HG03469 (cell line): ENCODE measurements at regions not wholly inside any gene's neighbourhood (a gene's known extent, or its start where the extent isn't known, plus 50 kb on each side); places are given as distances from the start of the nearest gene placed in this dataset.

ENCODE experiments used
- ATAC-seq: cut with Tn5 transposase; IDR thresholded peaks from one replicate; pipeline ENCODE4 v1.9.1; 2021; ENCODE audit warnings: mild to moderate bottlenecking, moderate library complexity, moderate number of reproducible peaks; ENCODE audit not compliant: unreplicated experiment

DNA sequence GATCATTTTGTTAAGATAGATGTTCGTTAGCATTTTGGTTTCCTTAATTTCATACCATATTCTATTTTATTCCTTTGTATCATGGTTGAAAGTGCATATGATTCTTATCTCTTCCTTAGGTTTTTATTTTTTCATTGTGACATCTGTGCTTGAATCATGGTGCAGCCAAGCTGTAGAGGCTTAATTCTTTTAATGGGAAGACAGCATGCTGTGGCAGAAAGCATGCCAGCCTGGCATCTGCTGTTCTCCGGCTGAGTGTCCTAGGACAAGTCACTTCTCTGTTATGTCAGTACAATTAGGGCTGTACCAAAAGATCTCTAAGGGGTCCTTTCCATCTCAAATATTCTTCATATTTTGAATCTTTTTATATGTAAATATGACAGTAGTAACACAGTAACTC lies 68.5 kb upstream of the PMFBP1 start:
- ATAC-seq, result no peak

DNA sequence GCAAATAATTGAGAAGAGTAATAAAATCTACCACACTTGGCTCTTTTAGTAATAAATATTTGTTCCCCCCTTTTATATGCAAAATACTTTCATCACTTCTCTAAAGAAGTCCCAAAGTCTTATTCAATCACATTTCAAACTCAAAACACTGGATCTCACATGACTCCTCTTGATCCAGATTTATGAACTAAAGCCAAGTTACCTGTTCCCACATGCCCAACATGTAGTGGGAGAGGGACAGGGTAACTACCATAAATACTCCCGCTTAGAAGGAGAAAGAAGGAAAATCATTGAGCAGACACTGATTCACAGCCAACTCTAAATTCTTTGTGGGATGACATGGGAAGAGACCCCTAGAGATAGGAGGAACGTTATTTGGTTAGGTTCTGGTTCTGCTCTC lies 64.9 kb upstream of the PMFBP1 start:
- no peak for ATAC-seq

DNA sequence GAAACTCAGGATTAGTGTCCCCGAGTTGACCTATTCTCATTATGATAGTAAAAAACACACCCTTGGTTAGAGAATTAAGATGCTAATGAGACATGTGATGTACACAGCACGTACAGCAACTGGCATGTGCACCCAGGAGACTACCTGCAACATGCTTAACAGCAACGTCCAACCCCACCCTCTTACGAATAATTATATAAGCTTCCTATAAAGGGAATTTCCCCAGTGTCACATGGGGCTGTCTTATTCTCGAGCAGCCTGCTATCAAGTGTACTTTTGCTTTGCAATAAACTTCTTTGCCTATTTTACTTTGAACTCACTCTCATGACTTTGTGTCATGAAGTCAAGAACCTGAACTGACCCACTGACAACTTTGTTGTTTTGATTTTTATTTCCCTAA lies 62.4 kb upstream of the PMFBP1 start:
- no peak for ATAC-seq

DNA sequence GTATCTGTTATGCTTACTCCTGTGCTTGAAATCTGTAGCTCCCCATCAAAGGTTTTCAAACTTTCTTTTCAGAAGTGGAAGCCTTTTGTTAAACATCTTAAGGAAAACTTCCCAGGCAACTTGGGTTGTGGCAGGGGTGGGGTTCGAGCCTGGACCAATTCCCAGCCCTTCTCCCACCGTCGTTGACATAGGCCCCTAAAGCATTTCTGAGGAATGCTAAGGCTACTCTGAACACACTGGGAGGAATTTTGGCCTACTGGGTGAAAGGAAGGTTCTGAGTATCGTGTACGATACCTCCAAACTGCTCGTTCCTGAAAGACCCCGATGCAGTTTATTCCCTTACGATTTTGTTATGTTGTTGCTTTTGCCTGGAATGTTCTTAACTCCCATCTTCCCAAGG lies 56.1 kb upstream of the PMFBP1 start:
- ATAC-seq, result no peak

DNA sequence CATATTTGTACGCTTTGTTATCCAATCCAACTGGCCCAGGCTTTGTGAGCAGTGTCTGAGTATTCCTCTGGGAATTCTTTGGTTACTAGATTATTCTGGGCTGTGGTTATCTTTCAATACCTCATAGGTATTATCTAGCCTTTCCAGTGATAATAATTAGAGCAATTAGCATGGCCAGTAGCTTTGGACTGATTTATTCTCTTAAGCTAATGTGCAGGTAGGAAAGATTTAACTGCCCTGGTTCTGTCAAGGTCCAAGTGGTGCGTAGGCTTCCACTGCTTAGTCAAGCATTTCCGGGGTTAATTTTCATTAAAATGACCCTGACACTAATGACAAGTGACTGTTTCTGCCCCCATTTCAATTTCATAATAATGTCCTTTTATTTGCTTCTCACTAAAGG lies 54.2 kb upstream of the PMFBP1 start:
- no peak for ATAC-seq

DNA sequence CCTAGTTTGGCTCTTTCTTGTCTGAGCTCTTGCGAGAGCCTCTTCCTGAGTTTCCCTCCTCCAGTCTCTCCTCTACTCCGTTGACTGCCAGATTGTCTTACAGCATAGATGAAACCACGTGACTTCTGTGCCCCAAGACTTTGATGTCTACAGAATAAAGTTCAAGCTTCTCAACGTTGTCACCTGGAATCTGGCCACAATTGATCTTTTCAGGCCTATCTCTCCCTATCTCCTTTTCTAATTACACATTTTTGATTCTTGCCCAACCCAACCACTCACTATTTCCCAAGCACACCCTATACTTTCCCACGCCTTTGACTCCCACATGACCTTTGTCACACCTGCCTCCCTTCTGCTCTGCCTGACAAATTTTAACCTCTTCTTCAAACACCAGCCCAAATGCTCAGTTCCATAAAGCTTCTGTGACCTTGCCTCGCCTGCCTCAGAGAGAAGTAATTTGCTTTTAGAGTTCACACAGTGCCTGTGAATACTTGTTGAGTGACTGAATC lies 52.4 kb upstream of the PMFBP1 start:
- no peak for ATAC-seq

DNA sequence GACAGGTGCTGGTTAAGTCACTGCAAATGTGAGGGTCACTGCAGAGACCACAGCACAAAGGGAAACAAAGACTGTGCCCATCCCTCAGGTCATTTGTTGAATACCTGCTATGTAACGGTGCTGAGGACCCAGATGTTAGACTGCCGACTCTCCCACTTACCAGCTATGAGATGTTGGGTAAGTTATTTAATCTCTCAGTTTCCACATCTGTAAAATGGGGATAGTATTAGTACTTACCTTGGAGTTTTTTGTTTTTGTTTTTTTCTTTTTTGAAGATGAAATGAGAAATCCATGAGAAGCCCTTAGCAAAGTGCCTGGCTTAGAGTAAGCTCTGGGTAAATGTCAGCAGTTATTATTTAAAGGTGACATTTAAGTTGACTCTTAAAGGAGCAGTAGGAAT lies 50.5 kb upstream of the PMFBP1 start:
- no peak for ATAC-seq
